GM18873 (cell line): ENCODE measurements at regions not wholly inside any gene's neighbourhood (a gene's known extent, or its start where the extent isn't known, plus 50 kb on each side); places are given as distances from the start of the nearest gene placed in this dataset.

Experiments
- ATAC-seq: cut with Tn5 transposase; IDR thresholded peaks from one replicate; pipeline ENCODE4 v1.9.1; 2021; ENCODE audit warnings: mild to moderate bottlenecking, moderate library complexity, moderate number of reproducible peaks; ENCODE audit not compliant: unreplicated experiment, low FRiP score

- ATAC-seq: no peak
Observed at GRCh38 chr1:219000631-219001030, 173.0 kb upstream of the LYPLAL1 start.

GRCh38 chr1:219010720-219011119 is 163.0 kb upstream of the LYPLAL1 start:
- no peak for ATAC-seq

- no peak for ATAC-seq
Observed at GRCh38 chr1:219020386-219020785, 153.3 kb upstream of the LYPLAL1 start.

GRCh38 chr1:219020846-219021245 is 152.8 kb upstream of the LYPLAL1 start:
- ATAC-seq: no peak

GRCh38 chr1:219027146-219027673 is 146.5 kb upstream of the LYPLAL1 start:
- ATAC-seq: no peak

- ATAC-seq: no peak
Observed at GRCh38 chr1:219031809-219032208, 141.9 kb upstream of the LYPLAL1 start.

GRCh38 chr1:219038398-219038797 is 135.3 kb upstream of the LYPLAL1 start:
- ATAC-seq: no peak

- ATAC-seq: no peak
Observed at GRCh38 chr1:219039017-219039681, 134.5 kb upstream of the LYPLAL1 start.

- ATAC-seq: no peak
Observed at GRCh38 chr1:219039682-219040154, 134.0 kb upstream of the LYPLAL1 start.

- ATAC-seq: no peak
Observed at GRCh38 chr1:219040291-219040690, 133.4 kb upstream of the LYPLAL1 start.

- ATAC-seq: no peak
Observed at GRCh38 chr1:219041141-219041540, 132.5 kb upstream of the LYPLAL1 start.

- no peak for ATAC-seq
Observed at GRCh38 chr1:219041818-219042217, 131.9 kb upstream of the LYPLAL1 start.

- no peak for ATAC-seq
Observed at GRCh38 chr1:219042769-219043168, 130.9 kb upstream of the LYPLAL1 start.

- no peak for ATAC-seq
Observed at GRCh38 chr1:219045246-219045645, 128.4 kb upstream of the LYPLAL1 start.

GRCh38 chr1:219049501-219049900 is 124.2 kb upstream of the LYPLAL1 start:
- ATAC-seq: no peak

GRCh38 chr1:219050086-219050821 is 123.4 kb upstream of the LYPLAL1 start:
- ATAC-seq: no peak

GRCh38 chr1:219050822-219051125 is 122.9 kb upstream of the LYPLAL1 start:
- no peak for ATAC-seq

GRCh38 chr1:219051547-219051946 is 122.1 kb upstream of the LYPLAL1 start:
- no peak for ATAC-seq

- ATAC-seq: no peak
Observed at GRCh38 chr1:219058891-219059820, 114.5 kb upstream of the LYPLAL1 start.

GRCh38 chr1:219060798-219061197 is 112.9 kb upstream of the LYPLAL1 start:
- no peak for ATAC-seq

- no peak for ATAC-seq
Observed at GRCh38 chr1:219062161-219062560, 111.5 kb upstream of the LYPLAL1 start.
